ENCODE measurements at regions not wholly inside any gene's neighbourhood (a gene's known extent, or its start where the extent isn't known, plus 50 kb on each side); places are given as distances from the start of the nearest gene placed in this dataset.
A peak's percentile ranks its signal among the peaks of the same experiment; 100 is the strongest.
"Not testable (repeated sequence)": the region's sequence is repeated elsewhere in the genome, so short reads cannot be mapped to it uniquely, and the experiment has no call there.

DNA sequence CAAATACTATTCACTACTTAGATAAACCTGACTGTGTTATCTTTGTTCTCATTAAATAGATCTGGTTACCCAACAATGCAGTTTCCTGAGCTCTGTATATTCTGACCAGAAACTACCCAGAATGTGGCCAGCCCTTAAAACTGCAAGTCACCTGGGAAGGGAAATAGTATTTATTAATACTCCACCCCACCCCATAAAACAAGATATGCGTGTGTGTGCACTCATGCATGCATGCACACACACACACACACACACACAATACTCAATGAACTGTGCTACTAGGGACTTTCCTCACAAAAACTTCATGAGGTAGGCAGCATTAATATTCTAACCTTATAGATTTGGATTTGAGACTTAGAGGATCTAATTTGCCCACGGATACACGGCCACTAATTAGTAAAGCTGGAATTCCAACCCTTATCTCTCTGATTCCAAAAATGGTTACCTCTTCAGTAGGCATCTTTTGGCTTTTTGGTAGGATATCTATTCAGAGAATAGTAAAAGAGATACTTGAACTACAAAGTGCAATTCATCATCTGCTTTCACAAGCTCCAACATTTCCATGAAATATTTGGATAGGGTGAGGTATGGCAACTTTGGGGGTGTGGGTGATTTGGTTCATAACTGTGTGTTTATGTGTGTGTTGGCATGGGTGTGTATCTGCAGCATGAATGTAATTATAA, 197.0 kb upstream of the CFAP20DC start:
- DNase-seq = no peak

DNA sequence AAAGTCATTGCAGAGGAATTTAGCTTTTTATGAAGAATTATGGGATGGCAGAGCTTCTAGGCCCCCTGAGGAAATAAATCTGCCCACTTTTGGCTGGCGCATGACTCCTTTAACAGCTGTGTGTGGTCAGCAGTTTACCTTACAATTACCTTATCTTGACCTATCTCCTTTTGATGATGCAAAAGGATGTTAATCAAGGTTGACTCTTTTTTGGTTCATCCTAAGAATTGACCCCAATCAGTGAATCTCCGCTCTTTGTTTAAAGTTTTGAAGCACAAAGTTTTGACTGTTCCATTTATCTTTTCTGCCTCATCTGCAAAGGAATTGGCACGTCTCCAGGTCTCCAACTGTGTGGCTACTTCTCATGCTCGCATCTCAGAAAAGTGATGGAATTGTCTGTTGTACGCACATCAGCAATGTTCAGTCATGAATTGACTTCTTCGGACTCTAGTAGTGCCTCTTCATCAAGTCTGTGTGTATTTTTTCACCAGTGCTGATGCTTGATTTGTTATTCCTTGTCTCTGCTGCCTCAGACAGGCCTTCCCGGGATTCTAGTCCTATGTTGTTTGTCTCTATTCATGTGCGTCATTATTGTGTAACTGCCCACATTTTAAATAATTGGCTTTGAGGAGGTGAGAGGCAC, 196.2 kb upstream of the CFAP20DC start:
- DNase-seq = no peak

DNA sequence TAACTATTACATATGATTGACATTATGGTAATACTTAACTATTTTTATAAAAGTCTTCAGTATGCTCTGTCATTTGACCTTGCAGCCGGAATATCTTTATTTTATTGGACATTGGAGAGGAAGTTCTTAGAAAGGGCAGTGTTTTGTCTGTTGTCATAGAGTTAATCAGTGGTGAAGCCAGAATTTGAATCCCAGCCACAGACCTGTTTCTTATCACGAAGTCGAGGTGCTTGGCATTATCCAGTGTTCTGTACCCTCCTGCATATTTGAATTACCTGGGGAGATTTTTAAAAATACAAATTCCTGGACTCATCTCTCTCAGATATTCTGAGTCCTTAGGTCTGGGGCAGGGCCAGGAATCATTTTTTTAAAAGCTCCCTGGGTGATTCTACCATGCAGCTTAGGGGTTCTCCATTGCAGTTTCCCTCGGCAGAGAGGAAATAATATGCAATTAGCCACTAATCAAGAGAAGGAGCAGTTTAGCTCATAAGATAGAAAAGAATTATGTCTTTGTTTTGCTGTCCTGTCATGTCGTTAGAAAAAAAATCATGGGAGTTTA, 195.6 kb upstream of the CFAP20DC start:
- DNase-seq = no peak

GRCh38 chr3:59244343-59244742, 194.5 kb upstream of the CFAP20DC start:
- no peak for DNase-seq

- DNase-seq = no peak
Measured at GRCh38 chr3:59243476-59243875, 193.7 kb upstream of the CFAP20DC start.

GRCh38 chr3:59240666-59241255, 190.9 kb upstream of the CFAP20DC start:
- DNase-seq = no peak

- no peak for DNase-seq
Measured at GRCh38 chr3:59237121-59237520, 187.3 kb upstream of the CFAP20DC start.

DNA sequence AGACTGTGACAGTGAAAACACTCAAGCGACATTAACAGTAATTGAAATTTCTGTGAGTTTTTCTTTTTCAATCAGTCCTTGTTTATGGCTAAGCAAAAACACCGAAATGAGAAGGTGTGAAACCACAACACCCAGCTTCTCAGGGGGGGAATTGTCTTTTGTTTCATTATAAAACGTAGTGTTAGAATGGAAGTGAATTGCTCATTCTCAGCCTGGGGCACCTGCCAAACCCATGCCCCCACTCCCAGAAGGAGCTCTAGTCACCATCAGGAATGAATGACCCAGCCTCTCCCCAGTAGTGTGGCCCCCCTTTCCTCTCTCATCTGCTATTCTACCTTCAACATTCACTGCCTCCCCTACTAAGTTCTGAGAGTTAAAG, 185.8 kb upstream of the CFAP20DC start:
- peak; percentile 20 for DNase-seq

DNA sequence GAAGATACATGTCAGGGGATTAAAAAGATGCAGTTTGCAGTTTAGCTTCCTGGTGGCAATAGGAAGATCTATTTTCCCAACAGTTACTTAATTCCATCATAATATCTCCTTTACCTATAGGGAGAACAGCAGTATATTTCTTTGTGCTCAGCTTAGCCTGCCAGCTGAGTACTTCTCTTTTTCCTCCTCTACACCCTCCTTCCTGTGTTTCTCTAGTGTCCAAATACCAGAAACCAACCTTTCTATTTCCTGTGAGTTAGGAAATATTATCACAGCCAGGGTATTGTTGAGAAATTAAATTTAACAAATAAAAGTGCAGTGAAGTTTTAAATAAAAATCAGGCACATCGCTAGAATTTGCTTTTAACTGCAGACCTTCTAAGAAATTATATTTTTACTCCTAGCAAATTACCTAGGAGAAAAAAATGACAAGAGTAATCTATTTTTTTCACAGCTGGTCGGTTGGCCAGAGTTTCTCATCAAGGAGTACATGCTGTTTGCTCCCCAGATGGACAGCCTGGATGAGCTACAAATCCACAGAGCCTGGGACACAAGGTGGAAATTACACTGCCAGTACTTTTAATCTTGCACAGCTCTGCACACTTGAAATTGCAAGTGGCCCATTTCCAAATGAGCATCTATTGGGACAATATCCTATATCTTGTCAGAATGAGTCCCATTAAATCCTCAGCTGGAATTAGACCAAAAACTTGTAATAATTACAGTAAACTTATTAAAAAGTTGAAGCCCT, 185.2 kb upstream of the CFAP20DC start:
- no peak for DNase-seq

DNA sequence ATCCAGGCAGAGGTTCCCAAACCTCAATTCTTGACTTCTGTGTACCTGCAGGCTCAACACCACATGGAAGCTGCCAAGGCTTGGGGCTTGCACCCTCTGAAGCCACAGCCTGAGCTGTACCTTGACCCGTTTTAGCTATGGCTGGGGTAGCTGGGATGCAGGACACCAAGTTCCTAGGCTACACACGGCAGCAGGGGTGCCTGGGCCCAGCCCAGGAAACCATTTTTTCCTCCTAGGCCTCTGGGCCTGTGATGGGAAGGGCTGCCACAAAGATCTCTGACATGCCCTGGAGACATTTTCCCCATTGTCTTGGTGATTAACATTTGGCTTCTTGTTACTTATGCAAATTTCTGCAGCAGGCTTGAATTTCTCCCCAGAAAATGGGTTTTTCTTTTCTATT, 180.6 kb upstream of the CFAP20DC start:
- not testable (repeated sequence) for DNase-seq

GRCh38 chr3:59213860-59214259, 164.0 kb upstream of the CFAP20DC start:
- DNase-seq = no peak

DNA sequence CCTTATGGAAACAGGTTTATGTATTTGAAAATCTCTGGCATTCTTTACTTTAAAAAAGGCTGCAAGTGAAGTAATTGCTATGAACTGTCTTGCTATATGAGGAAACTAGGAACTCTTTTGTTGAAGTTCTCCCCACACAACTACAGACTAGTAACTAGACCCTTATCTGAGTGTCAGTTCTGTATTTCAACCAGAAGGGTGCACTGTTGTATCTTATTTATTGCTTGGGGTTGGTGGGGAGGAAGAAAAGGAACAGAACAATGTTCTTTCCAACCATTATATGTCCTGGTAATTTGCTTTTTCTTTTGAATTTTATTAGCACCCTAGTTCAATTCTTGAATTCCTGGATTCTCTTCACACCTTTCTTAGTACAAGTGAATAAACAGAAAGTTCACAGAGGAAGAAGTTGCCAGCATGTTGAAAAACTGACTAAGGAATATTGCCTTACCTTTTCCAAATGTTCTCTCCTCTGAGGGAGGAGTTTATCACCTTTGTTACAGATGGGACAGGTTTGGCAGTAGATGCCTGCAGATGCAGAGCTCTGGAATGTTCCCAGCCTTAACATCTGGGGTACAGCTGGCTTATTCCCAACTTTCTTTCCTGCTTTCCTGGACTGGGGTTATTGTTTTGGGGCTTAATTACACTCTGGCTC, 162.4 kb upstream of the CFAP20DC start:
- peak; percentile 51 for DNase-seq

GRCh38 chr3:59210260-59210659, 160.4 kb upstream of the CFAP20DC start:
- DNase-seq = no peak

GRCh38 chr3:59192473-59192872, 142.6 kb upstream of the CFAP20DC start:
- DNase-seq = no peak

DNA sequence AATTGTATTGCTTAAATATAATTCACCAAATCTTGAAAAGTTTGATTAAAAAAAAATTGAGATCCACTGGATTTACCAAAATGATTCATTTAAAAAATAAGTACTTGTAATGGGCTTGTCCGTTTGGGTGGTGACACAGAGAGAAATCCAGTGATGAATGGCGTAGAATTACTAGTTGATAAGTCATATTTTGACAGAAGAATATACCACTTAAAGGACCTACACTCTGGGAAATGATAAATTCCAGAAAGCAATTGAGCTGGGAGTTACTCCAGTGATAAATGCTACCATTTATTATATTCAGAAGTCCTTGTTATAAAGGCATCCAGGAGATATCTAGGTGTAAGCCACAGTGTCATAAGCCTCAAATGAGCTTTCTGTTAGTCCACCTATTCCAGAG, 141.8 kb upstream of the CFAP20DC start:
- DNase-seq = no peak

- DNase-seq = no peak
Measured at GRCh38 chr3:59189939-59190338, 140.1 kb upstream of the CFAP20DC start.

- no peak for DNase-seq
Measured at GRCh38 chr3:59189526-59189925, 139.7 kb upstream of the CFAP20DC start.

- no peak for DNase-seq
Measured at GRCh38 chr3:59186725-59187124, 136.9 kb upstream of the CFAP20DC start.

DNA sequence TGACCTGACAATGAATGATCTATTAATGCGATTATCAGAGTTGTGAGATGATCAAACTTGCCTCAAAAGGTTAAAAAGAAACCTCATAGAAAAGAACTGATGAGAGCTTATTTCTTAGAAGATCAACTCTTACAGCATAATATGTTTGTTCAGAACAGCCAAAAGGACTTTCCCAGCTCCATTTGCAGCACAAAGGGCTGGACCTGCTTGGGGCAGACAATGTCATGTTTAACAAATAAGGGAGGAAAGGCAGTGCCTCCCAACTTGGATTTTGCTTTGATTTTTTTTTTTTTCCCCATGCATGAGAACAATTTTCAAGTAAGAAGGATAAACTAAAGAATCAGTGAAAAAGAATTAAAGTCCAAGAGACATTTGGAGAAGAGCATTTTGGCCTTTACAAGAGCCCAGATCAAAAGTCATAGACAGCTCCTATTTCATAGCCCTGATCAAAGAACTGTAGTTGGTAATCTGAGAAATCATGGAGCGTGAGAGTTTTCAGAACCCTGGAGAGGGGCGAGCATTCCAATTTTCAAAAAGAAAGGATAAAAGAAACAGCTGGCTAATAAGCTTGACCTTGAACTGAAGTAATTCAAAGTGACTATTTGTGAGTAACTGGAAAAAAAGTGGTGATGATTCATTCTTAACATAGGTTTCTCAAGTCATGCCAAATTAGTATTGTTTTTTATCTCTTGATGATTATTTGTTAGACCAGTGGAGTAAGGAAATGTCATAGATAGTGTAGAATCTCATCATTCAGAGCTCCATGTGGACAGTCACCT, 136.0 kb upstream of the CFAP20DC start:
- no peak for DNase-seq

DNA sequence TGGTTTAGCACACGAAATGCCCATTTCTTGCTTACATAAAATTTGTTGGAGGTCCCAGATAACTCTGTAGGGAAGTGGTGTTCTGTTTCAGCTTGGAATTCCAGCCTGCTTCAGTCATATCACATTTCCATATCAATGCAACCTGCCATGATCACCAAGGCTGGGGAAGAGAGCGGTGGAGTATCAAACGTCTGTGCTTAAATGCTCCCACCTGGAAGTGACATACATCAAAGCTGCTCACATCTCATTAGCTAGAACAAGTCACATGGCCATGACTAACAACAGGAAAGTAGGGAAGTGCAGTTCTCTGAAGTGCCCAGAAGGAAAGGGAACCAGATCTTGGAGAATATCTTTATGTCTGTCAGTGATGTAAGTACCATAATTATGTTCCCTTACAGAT, 130.2 kb upstream of the CFAP20DC start:
- DNase-seq = no peak

- no peak for DNase-seq
Measured at GRCh38 chr3:59178698-59179097, 128.9 kb upstream of the CFAP20DC start.

GRCh38 chr3:59171491-59171890, 121.7 kb upstream of the CFAP20DC start:
- DNase-seq = no peak
